ENCODE measurements at regions not wholly inside any gene's neighbourhood (a gene's known extent, or its start where the extent isn't known, plus 50 kb on each side); places are given as distances from the start of the nearest gene placed in this dataset.

DNA sequence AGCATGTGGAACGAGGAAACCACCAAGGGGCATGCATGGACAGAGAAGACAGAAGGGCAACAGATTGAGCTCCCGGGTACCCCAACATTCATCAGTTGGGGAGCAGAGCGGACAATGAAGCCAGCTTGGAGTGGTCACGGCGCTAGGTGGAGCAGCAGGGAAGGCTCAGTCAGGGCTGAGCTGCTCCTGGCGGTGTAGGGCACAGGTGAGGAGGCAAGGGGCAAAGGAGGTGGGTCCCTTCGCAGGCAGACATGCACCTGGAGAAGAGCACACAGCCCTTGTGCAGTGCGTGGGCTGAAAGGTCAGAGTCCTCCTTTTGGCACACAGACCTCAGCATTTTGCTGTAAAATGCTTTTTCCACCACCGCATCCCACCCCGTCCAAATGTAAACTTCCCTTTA, 90.0 kb upstream of the SLC6A6 start:
- H3K27ac ChIP-seq (ENCODE audit: low read length), result no peak overlapping the region
- H3K4me3 ChIP-seq (ENCODE audit: low read length), result no peak overlapping the region
- TF ChIP-seq EZH2phosphoT487 (IDR thresholded peaks at IDR 0.05; ENCODE audit: low read length) (no peak), EZH2 (optimal IDR thresholded peaks at IDR 0.05; ENCODE audit: low read depth, low read length) (no peak)
- TF ChIP-seq, protein P1, sequence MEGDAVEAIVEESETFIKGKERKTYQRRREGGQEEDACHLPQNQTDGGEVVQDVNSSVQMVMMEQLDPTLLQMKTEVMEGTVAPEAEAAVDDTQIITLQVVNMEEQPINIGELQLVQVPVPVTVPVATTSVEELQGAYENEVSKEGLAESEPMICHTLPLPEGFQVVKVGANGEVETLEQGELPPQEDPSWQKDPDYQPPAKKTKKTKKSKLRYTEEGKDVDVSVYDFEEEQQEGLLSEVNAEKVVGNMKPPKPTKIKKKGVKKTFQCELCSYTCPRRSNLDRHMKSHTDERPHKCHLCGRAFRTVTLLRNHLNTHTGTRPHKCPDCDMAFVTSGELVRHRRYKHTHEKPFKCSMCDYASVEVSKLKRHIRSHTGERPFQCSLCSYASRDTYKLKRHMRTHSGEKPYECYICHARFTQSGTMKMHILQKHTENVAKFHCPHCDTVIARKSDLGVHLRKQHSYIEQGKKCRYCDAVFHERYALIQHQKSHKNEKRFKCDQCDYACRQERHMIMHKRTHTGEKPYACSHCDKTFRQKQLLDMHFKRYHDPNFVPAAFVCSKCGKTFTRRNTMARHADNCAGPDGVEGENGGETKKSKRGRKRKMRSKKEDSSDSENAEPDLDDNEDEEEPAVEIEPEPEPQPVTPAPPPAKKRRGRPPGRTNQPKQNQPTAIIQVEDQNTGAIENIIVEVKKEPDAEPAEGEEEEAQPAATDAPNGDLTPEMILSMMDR (IDR thresholded peaks at IDR 0.05; ENCODE audit: low read length), result no peak
- DNase-seq, result no peak
- H3F3A ChIP-seq (ENCODE audit: insufficient read depth, low read length), result no peaks in the 10 kb centered on the region
- peaks cover 59% of the 10 kb centered on the region for H3K27me3 ChIP-seq (replicated peaks; ENCODE audit: insufficient read depth, low read length)
- no peaks in the 10 kb centered on the region for H3K79me2 ChIP-seq (ENCODE audit: low read length)
- H4K20me1 ChIP-seq (ENCODE audit: insufficient read depth, low read length), result no peaks in the 10 kb centered on the region
- H3K4me2 ChIP-seq (ENCODE audit: low read depth, low read length), result no peak overlapping the region
- no peaks in the 10 kb centered on the region for H3K9me2 ChIP-seq (replicated peaks; ENCODE audit: insufficient read depth, low read length)
- H2AFZ ChIP-seq (ENCODE audit: low read length), result no peak overlapping the region
- no peaks in the 10 kb centered on the region for H3K4me1 ChIP-seq (ENCODE audit: low read length)
- no peak overlapping the region for H3K9ac ChIP-seq (ENCODE audit: low read length)
- H3K36me3 ChIP-seq (replicated peaks; ENCODE audit: insufficient read depth, low read length), result no peaks in the 10 kb centered on the region
- no peaks in the 10 kb centered on the region for H3K9me3 ChIP-seq (replicated peaks; ENCODE audit: insufficient read depth, low read length)

DNA sequence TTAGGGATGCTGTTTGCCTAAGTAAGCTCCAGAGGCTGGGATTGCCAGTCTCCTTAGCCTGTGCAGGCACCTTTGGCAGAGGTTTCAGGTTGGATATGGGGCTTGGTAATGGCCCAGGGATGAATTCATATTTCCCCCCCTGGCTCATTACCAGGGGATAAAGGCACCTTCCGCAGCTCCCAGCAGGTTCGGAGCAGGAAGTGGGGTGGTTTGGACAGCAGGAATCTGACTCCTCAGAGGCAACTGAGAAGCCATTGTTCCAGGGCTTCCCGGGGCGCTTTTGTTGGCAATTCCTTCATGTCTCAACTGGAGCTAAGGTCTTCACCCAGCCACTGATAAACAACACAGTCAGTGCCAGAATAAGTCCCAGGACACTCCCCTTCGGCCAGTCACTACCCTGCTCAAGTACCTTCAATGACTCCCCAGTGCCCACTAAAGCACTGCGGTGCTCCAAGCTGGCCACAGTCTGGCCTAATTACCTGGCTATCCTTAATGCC, 85.3 kb upstream of the SLC6A6 start:
- no peak for DNase-seq
- no peaks in the 10 kb centered on the region for H3K9me2 ChIP-seq (replicated peaks; ENCODE audit: insufficient read depth, low read length)
- H3K4me1 ChIP-seq (ENCODE audit: low read length), result no peaks in the 10 kb centered on the region
- H3F3A ChIP-seq (ENCODE audit: insufficient read depth, low read length), result no peaks in the 10 kb centered on the region
- no peaks in the 10 kb centered on the region for H3K9me3 ChIP-seq (replicated peaks; ENCODE audit: insufficient read depth, low read length)
- H4K20me1 ChIP-seq (ENCODE audit: insufficient read depth, low read length), result no peaks in the 10 kb centered on the region
- no peak overlapping the region for H3K4me2 ChIP-seq (ENCODE audit: low read depth, low read length)
- no peaks in the 10 kb centered on the region for H3K79me2 ChIP-seq (ENCODE audit: low read length)
- no peaks in the 10 kb centered on the region for H3K36me3 ChIP-seq (replicated peaks; ENCODE audit: insufficient read depth, low read length)
- no peak overlapping the region for H3K4me3 ChIP-seq (ENCODE audit: low read length)
- no peak overlapping the region for H2AFZ ChIP-seq (ENCODE audit: low read length)
- no peak overlapping the region for H3K27ac ChIP-seq (ENCODE audit: low read length)
- peaks cover 48% of the 10 kb centered on the region for H3K27me3 ChIP-seq (replicated peaks; ENCODE audit: insufficient read depth, low read length)
- no peak overlapping the region for H3K9ac ChIP-seq (ENCODE audit: low read length)
- TF ChIP-seq EZH2 (optimal IDR thresholded peaks at IDR 0.05; ENCODE audit: low read depth, low read length) (no peak), EZH2phosphoT487 (IDR thresholded peaks at IDR 0.05; ENCODE audit: low read length) (no peak)
- TF ChIP-seq, protein P1 (IDR thresholded peaks at IDR 0.05; ENCODE audit: low read length), result no peak

DNA sequence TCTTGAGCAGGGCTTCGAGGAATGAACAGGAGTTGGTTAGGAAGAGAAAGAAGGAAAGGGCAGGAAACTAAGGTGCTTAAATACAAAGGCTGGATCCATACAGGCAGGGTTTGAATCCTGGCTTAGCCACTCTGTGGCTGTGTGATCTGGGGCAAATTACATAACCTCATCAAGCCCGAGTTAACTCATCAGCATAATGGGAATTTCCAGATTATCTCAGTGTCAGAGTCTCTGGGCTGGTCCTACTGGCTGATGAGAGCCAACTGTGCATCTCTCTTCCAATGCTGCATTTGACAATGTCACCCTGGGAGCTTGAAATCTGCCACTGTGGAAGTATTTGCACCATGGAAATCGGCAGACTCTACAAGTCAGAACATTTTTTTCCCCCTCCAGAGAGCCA, 83.8 kb upstream of the SLC6A6 start:
- Histone ChIP-seq H3K79me2 (ENCODE audit: low read length) (no peaks in the 10 kb centered on the region), H3K9me2 (replicated peaks; ENCODE audit: insufficient read depth, low read length) (no peaks in the 10 kb centered on the region), H4K20me1 (ENCODE audit: insufficient read depth, low read length) (no peaks in the 10 kb centered on the region), H3K9ac (ENCODE audit: low read length) (no peak overlapping the region), H3K4me2 (ENCODE audit: low read depth, low read length) (no peak overlapping the region), H3K4me1 (ENCODE audit: low read length) (no peaks in the 10 kb centered on the region), H3K27me3 (replicated peaks; ENCODE audit: insufficient read depth, low read length) (peaks cover 44% of the 10 kb centered on the region), H3K27ac (ENCODE audit: low read length) (no peak overlapping the region), H2AFZ (ENCODE audit: low read length) (no peak overlapping the region), H3K9me3 (replicated peaks; ENCODE audit: insufficient read depth, low read length) (no peaks in the 10 kb centered on the region), H3K4me3 (ENCODE audit: low read length) (no peak overlapping the region), H3K36me3 (replicated peaks; ENCODE audit: insufficient read depth, low read length) (no peaks in the 10 kb centered on the region), H3F3A (ENCODE audit: insufficient read depth, low read length) (no peaks in the 10 kb centered on the region)
- DNase-seq, result no peak
- TF ChIP-seq EZH2phosphoT487 (IDR thresholded peaks at IDR 0.05; ENCODE audit: low read length) (no peak), EZH2 (optimal IDR thresholded peaks at IDR 0.05; ENCODE audit: low read depth, low read length) (no peak)
- TF ChIP-seq, protein P1 (IDR thresholded peaks at IDR 0.05; ENCODE audit: low read length), result no peak

Measured in MM.1S (cell line).